T-helper 2 cell (primary cell): ENCODE measurements at regions not wholly inside any gene's neighbourhood (a gene's known extent, or its start where the extent isn't known, plus 50 kb on each side); places are given as distances from the start of the nearest gene placed in this dataset.

Experiments used
- DNase-seq, 5 experiments: peaks; one replicate each; pipeline versions ENCODE4 v3.0.0 to v3.0.0-alpha.2; 2012 to 2022

- DNase-seq: no peak
These were observed 52.5 kb upstream of the RPS23 start for GRCh38 chr5:82330530-82331270.

GRCh38 chr5:82329393-82329792 is 51.2 kb upstream of the RPS23 start:
- DNase-seq: no peak
